GM18867 (cell line): ENCODE measurements at regions not wholly inside any gene's neighbourhood (a gene's known extent, or its start where the extent isn't known, plus 50 kb on each side); places are given as distances from the start of the nearest gene placed in this dataset.
"Not testable (repeated sequence)": the region's sequence is repeated elsewhere in the genome, so short reads cannot be mapped to it uniquely, and the experiment has no call there.

ENCODE experiments used
- ATAC-seq: cut with Tn5 transposase; IDR thresholded peaks from one replicate; pipeline ENCODE4 v1.9.1; 2021; ENCODE audit warnings: mild to moderate bottlenecking, moderate library complexity; ENCODE audit not compliant: unreplicated experiment

DNA sequence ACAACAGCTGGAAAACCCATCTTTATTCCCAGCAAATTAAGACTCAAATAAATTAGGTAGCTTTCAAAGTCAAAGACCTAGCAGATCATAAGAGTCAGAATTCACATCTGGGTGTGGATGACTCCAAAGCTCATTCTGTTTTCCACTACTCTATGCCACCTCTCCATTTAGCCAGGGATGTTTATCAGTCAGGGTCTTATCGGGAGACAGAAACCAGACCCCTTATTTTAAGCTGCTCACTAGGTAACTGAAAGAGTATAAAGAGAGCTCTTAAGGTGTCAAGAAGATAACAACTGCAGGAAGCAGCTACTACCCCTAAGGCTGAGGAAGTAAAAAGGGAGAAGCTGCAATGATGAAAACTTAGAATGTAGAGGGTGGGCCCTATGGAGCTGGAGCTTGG, 333.7 kb upstream of the KLF3 start:
- ATAC-seq: no peak

DNA sequence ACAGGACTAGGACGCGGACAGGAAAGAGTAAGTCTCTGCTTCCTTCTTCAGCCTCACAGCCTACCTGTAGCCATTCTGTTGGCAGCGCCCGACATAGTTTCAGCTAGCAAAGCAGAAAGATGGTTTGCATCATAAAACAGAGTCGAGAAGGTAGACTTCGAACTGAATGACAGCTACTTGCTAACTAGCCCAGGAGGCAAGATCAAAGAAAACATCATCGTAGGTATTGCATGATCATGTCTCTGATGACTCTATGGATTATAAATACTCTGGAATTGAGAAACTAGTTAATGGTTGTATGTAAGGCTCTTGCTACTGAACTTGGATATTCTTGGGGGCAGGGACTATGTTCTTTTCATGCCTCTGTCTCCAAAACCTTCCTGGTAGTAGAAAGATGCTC, 333.1 kb upstream of the KLF3 start:
- ATAC-seq: no peak

DNA sequence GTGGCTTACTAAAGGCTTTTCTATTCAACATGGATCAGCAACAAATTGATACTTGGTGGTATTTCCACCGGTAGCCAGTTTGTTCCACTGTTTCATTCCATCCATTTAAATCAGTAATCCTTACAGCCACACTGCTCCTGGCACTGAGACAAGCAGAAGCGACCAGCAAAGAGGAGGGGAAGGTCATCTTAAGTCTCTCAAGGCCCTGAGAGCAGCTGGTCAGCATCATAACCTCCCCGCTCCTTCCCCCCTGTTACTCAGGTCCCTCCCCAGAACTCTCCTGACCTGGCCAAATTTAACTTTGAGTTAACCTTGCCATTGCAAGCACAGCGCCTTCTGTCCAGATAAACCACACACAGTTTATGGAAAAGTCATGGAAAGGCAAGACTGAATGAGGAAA, 331.3 kb upstream of the KLF3 start:
- no peak for ATAC-seq

DNA sequence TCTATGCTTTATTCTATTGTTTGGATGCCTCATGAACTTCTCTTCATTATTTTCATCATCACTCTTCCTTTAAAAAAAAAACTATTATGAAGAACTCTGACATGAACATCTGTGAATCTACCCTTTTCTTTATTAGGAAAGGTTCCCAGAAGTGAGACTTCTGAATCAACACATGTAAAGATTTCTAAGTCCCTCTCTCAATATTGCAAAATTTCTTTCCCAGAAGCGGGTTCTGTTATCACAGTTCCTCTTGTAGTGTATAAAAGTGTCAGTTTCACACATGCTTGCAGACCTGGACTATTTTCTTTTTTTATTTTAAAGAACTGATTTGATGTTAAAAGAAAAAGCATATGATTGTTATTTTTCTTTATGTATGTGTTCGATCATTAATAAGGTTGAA, 330.8 kb upstream of the KLF3 start:
- ATAC-seq: no peak

DNA sequence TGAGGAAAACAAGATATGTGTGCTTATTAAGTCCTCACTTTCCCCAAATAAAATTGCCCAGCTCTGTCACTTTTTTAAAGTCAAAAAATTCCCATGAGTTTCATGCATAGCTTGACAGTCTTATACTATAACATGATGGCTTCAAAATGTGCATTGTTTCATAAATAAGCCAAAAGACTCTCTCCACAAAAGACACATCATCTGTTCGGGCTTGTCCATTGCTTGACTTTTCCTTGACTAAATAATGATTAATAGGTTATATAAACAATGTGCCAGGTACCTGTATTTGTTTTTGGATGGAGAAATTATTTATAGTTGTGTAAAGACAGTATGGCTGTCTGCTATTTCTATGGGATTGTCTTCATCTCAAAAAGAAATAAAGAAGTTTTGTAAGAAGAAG, 329.2 kb upstream of the KLF3 start:
- no peak for ATAC-seq

DNA sequence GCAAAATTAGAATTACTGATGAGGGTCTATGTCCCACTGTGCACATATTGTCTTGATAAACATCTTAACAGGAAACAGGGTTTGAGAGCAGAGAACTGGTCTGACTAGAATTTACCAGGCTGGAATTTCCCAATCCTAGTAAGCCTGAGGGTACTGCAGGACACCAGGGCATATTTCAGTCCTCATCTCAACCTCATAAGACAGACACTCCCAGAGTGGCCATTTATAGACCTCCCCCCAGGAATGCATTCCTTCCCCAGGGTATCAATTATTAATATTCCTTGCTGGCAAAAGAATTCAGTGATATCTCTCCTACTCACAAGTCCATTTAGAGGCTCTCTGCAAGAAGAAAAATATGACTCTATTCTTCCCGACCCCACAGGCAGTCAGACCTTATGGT, 325.1 kb upstream of the KLF3 start:
- ATAC-seq: not testable (repeated sequence)

DNA sequence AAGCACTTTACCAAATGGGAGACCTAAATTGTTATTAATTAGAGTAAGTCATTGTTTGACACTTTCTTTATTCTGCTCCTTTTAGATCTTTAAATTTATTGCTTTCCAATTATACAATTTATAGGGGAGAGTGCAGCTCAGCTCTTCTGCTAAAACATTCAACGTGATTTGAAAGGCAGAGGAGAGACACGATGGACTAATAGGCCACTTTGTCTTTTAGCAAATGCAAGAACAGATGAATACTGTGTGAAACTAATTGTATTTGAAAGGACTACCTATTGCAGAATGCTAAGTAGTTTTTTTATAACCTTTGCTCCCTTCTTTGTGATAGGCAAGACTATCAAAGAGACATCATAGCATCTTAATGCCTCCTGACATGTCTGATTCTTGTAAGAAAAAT, 320.4 kb upstream of the KLF3 start:
- ATAC-seq: no peak

DNA sequence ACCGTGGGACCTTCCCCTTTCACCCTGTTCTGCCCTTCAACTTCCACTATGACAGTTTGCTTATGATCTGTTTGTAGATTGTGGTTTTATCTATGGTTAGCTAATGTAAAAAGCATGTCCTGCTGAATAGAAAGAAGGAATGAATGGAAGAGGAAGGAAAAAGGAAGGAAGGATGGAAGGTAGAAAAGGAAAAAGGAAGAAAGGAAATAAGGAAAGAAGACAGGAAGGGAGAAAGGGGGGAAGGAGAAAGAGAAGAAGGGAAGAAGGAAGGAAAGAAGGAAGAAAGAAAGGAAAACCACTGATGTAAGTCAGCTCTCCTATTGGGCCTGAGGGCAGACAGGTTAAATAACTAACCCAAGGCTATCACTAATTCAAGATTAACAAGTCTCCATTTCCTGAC, 319.1 kb upstream of the KLF3 start:
- no peak for ATAC-seq

- ATAC-seq: no peak
Observed at GRCh38 chr4:38347251-38347650, 316.7 kb upstream of the KLF3 start.

DNA sequence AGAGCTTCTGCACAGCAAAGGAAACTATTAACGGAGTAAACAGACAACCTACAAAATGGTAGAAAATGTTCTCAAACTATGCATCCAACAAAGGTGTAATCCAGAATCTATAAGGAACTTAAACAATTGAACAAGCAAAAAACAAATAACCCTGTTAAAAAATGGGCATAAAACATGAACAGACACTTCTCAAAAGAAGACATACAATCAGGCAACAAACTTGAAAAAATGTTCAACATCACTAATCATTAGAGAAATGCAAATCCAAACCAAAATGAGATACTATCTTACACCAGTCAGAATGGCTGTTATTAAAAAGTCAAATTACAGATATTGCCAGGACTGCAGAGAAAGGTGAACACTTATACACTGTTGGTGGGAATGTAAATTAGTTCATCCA, 309.6 kb upstream of the KLF3 start:
- ATAC-seq: no peak

DNA sequence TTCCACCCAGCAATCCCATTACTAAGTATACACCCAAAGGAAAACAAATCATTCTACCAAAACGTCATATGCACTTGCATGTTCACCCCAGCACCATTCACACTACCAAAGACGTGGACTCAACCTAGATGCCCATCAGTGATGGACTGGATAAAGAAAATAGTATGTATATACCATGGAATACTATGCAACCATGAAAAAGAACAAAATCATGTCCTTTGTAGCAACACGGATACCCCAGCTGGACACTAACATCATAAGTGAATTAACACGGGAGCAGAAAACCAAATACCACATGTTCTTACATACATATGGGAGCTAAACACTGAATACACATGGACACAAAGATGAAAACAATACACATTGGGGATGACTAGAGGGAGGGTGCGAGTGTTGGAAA, 309.1 kb upstream of the KLF3 start:
- no peak for ATAC-seq

DNA sequence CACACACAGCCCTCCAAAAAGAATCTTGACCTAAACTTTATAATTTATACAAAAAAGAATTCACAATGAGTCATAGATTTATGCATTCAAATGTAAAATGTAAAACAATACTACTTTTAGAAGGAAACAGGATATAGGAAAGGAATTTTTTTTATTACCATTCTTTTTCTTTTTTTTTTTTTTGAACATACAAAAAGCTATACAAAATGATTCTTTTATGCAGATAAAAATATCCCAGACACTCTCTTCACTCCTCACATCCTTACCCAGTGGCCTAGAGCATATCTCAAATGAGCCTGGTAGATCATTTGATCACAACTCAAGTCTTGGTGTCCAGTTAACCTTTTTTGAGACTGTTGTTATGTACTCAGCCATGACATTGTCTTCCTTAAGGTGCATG, 307.3 kb upstream of the KLF3 start:
- ATAC-seq: no peak

DNA sequence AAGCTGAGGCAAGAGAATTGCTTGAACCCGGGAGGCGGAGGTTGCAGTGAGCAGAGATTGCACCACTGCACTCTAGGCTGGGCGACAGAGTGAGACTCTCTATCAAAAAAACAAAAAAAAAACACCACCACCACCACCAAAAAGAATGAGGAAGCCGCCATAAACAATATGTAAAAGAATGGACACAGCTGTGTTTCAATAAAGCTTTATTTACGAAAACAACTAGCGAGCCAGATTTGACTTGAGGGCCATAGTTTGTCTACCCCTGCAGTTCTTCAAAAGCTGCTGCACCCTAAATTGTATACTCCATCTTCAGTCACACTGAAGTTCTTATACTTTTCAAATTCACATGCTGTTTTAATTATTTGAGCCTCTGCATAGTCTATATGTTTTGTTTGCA, 306.5 kb upstream of the KLF3 start:
- ATAC-seq: no peak

- no peak for ATAC-seq
Observed at GRCh38 chr4:38359113-38359512, 304.9 kb upstream of the KLF3 start.

DNA sequence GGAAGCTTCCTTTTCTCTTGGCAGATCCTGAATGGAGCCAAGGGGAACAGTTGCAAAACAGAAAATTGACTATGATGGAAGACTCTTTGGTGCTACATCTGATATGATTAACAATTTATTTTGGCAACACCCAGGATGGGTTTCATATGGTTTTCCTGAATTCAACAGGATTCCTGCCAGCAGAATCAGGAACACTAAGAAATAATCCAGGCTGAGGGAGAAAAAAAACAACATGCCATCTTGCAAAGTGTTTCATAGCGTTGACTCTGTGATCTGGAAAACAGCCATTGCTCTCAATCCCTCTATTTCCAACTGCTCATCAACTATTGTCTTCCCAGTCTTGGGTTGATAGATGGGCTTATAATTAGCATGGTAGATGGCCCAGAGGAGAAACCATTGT, 303.8 kb upstream of the KLF3 start:
- no peak for ATAC-seq

- no peak for ATAC-seq
Observed at GRCh38 chr4:38364383-38364963, 299.5 kb upstream of the KLF3 start.

DNA sequence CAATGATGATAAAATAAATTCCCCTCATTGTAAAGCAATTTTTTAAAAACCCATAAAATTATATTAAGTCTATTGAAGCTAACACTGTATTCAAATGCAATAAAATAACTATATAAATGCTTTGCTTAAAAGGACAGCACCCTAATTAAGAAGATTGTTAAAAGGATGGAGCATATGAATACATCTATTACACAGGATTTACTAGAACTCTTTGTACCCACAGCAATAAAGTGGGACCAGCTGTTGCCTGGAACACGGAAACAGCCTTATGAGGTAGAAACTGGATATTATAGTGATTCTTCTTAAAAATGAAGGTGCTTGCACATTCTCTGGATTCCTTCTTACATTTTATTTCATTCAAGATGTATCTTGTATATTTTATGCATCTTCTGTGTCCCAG, 298.7 kb upstream of the KLF3 start:
- ATAC-seq: no peak

DNA sequence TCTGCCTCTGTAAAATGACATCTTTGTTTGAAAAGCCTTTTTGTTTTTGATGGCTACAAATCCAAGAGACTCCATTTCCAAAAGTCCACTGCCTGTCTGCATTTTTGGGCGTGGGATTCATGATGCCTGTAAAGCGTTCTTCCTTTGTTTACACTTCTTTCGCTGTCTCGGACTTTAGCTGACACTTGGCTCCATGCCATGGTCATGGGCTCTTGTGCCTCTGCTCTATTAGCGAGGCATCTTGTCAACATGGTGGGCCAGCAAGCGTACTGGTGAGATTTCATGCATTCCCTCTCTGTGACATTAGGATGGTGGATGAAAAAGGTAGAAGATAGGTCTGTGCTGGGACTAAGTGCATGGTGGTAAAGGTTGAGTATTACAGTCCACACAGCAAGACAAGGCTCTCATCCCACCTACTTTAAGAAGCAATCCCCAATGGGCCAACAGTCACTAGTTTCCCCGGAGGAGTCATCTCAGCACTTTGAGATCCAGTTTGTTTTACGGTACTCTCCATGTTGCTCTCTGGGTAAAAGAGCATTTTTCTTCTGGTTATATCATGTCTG, 298.2 kb upstream of the KLF3 start:
- no peak for ATAC-seq

- no peak for ATAC-seq
Observed at GRCh38 chr4:38366456-38366855, 297.5 kb upstream of the KLF3 start.

GRCh38 chr4:38366997-38367396, 297.0 kb upstream of the KLF3 start:
- no peak for ATAC-seq

GRCh38 chr4:38367642-38368174, 296.3 kb upstream of the KLF3 start:
- no peak for ATAC-seq

- ATAC-seq: no peak
Observed at GRCh38 chr4:38368613-38369012, 295.4 kb upstream of the KLF3 start.

- no peak for ATAC-seq
Observed at GRCh38 chr4:38371391-38371851, 292.6 kb upstream of the KLF3 start.
